ENCODE measurements at regions not wholly inside any gene's neighbourhood (a gene's known extent, or its start where the extent isn't known, plus 50 kb on each side); places are given as distances from the start of the nearest gene placed in this dataset.

GRCh38 chr3:59600631-59601030, 550.8 kb upstream of the CFAP20DC start:
- Histone ChIP-seq H3K9me3 (replicated peaks in 1 of 3) (no peaks in the 10 kb centered on the region), H3K27ac (no peak overlapping the region), H3K36me3 (replicated peaks in 1 of 2) (no peaks in the 10 kb centered on the region), H3K4me3 (no peak overlapping the region), H3K27me3 (no peaks in the 10 kb centered on the region), H3K4me1 (replicated peaks in 1 of 2) (peaks cover 0 to under 1% of the 10 kb centered on the region in 2 donors)
- DNase-seq = no peak
- no peak for TF ChIP-seq CTCF (IDR thresholded peaks at IDR 0.05)
- TF ChIP-seq POLR2A (IDR thresholded peaks at IDR 0.05) = no peak
- WGBS, 4 donors = 82 to 92% (median 88%) methylated on average over 2 of the region's 2 CpGs
- intact Hi-C loops (cut with DNase I) = no loop called here

- no peak for DNase-seq
- 0 to 27% (median 8%) methylated on average over 1 of the region's 1 CpG for WGBS, 4 donors
- no peaks in the 10 kb centered on the region for H3K27me3 ChIP-seq
- H3K4me1 ChIP-seq (replicated peaks in 1 of 2) = peaks cover 0 to 7% of the 10 kb centered on the region in 2 donors
- no peak overlapping the region for H3K27ac ChIP-seq
- H3K9me3 ChIP-seq (replicated peaks in 1 of 3) = no peaks in the 10 kb centered on the region
- H3K36me3 ChIP-seq (replicated peaks in 1 of 2) = no peaks in the 10 kb centered on the region
- intact Hi-C loops (cut with DNase I) = no loop called here
- H3K4me3 ChIP-seq = no peak overlapping the region
- TF ChIP-seq CTCF (IDR thresholded peaks at IDR 0.05) (no peak), POLR2A (IDR thresholded peaks at IDR 0.05) (no peak)
These were observed 546.9 kb upstream of the CFAP20DC start for GRCh38 chr3:59596741-59597140.

GRCh38 chr3:59595830-59596229, 546.0 kb upstream of the CFAP20DC start:
- TF ChIP-seq CTCF (IDR thresholded peaks at IDR 0.05) = no peak
- TF ChIP-seq POLR2A (IDR thresholded peaks at IDR 0.05) = no peak
- no peak for DNase-seq
- no peaks in the 10 kb centered on the region for H3K27me3 ChIP-seq
- no peak overlapping the region for H3K4me3 ChIP-seq
- no peaks in the 10 kb centered on the region for H3K36me3 ChIP-seq (replicated peaks in 1 of 2)
- intact Hi-C loops (cut with DNase I) = no loop called here
- peaks cover 0 to 7% of the 10 kb centered on the region in 2 donors for H3K4me1 ChIP-seq (replicated peaks in 1 of 2)
- no peak overlapping the region for H3K27ac ChIP-seq
- no peaks in the 10 kb centered on the region for H3K9me3 ChIP-seq (replicated peaks in 1 of 3)

GRCh38 chr3:59593380-59593779, 543.6 kb upstream of the CFAP20DC start:
- H3K27ac ChIP-seq = no peak overlapping the region
- H3K27me3 ChIP-seq = no peaks in the 10 kb centered on the region
- intact Hi-C loops (cut with DNase I) = no loop called here
- no peak overlapping the region for H3K4me3 ChIP-seq
- no peak for DNase-seq
- H3K36me3 ChIP-seq (replicated peaks in 1 of 2) = no peaks in the 10 kb centered on the region
- no peaks in the 10 kb centered on the region for H3K9me3 ChIP-seq (replicated peaks in 1 of 3)
- peaks cover 0 to 7% of the 10 kb centered on the region in 2 donors for H3K4me1 ChIP-seq (replicated peaks in 1 of 2)
- TF ChIP-seq POLR2A (IDR thresholded peaks at IDR 0.05) (no peak), CTCF (IDR thresholded peaks at IDR 0.05) (no peak)
